Osteoblast (primary cell): ENCODE measurements at regions not wholly inside any gene's neighbourhood (a gene's known extent, or its start where the extent isn't known, plus 50 kb on each side); places are given as distances from the start of the nearest gene placed in this dataset.
A peak's percentile ranks its signal among the peaks of the same experiment; 100 is the strongest.

Experiments used
- DNase-seq: peaks from one replicate; pipeline ENCODE4 v3.0.0; 2011; ENCODE audit warnings: low spot score, mixed read lengths; ENCODE audit not compliant: insufficient read length; ENCODE audit errors: missing footprints
- H2AFZ ChIP-seq: 2 replicates; pipeline ENCODE4 v1.6.0; 2011; ENCODE audit warnings: mild to moderate bottlenecking, low read length
- H3K27ac ChIP-seq: 2 replicates; pipeline ENCODE4 v1.5.1; 2011; ENCODE audit warnings: mild to moderate bottlenecking, low read depth, low read length, moderate library complexity
- H3K27me3 ChIP-seq: 2 replicates; pipeline ENCODE4 v1.6.0; 2012; ENCODE audit warnings: mild to moderate bottlenecking, control low read depth, inconsistent platforms, low read length, moderate library complexity; ENCODE audit not compliant: insufficient read depth
- H3K36me3 ChIP-seq: 2 replicates; pipeline ENCODE4 v1.5.1; 2011; ENCODE audit warnings: mild to moderate bottlenecking, low read length, control low read depth, moderate library complexity; ENCODE audit not compliant: insufficient read depth
- H3K4me1 ChIP-seq: 2 replicates; pipeline ENCODE4 v1.5.1; 2011; ENCODE audit warnings: mild to moderate bottlenecking, low read length, control low read depth, moderate library complexity; ENCODE audit not compliant: insufficient read depth
- H3K4me2 ChIP-seq: 2 replicates; pipeline ENCODE4 v1.6.0; 2011; ENCODE audit warnings: mild to moderate bottlenecking, low read length; ENCODE audit not compliant: insufficient read depth
- H3K4me3 ChIP-seq: fragments of 200-600 bp; sonication (generic); 3 replicates; pipeline ENCODE4 v1.5.1; 2012; ENCODE audit warnings: mild to moderate bottlenecking, low read length, inconsistent platforms; ENCODE audit not compliant: insufficient read depth
- H3K79me2 ChIP-seq: 2 replicates; pipeline ENCODE4 v1.6.0; 2012; ENCODE audit warnings: mild to moderate bottlenecking, low read length, control low read depth, inconsistent platforms; ENCODE audit not compliant: insufficient read depth
- H3K9me3 ChIP-seq: 2 replicates; pipeline ENCODE4 v1.5.1; 2011; ENCODE audit warnings: low read depth, low read length, control low read depth
- H4K20me1 ChIP-seq: 2 replicates; pipeline ENCODE4 v1.6.0; 2012; ENCODE audit warnings: mild to moderate bottlenecking, low read length, control low read depth; ENCODE audit not compliant: insufficient read depth
- CTCF ChIP-seq: IDR thresholded peaks from 2 replicates; pipeline ENCODE4 v1.5.1; 2011; ENCODE audit warnings: mild to moderate bottlenecking, low read depth, low read length, moderate library complexity; ENCODE audit errors: extremely low read depth

DNA sequence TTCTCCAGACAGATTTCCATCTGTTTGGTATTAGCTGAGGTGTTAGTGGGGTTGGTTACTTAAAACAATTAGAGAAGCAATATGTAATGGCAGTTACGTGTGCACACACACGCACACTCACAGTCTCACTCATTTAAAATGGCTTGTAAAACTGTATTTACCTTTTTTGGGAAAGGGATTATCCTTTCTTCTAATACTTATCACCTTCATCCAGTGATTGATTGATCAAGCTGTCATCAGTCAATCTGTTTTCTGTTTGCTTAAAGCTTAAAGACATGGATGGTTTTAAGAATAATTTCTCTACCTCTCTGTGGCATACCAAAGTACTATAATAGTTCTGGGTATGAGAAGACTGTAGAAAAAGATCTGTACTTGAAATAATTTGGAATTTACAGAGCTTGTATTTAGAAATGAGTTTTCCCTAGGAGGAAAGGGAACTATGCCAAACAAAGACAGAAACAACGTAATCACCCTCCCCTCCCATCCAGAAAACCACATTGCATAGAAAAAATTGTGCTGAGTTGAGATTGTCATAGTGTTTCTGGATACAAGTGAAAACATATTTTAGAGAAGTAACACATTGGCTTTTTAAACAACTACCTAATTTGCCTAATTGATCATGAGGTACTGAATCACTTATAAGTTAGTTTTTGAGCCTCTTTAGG is 455.8 kb downstream of the PCNX1 start:
- Histone ChIP-seq H2AFZ (no peak overlapping the region), H3K9me3 (no peaks in the 10 kb centered on the region), H3K79me2 (peaks cover 98% of the 10 kb centered on the region), H3K4me2 (peak overlapping the region; percentile 46), H3K27ac (peak overlapping the region; percentile 94), H3K4me1 (peaks cover 38% of the 10 kb centered on the region), H4K20me1 (peaks cover 6% of the 10 kb centered on the region), H3K36me3 (peaks cover 6% of the 10 kb centered on the region), H3K4me3 (no peak overlapping the region), H3K27me3 (no peaks in the 10 kb centered on the region)
- peak; percentile 32 for DNase-seq
- TF ChIP-seq CTCF = no peak

DNA sequence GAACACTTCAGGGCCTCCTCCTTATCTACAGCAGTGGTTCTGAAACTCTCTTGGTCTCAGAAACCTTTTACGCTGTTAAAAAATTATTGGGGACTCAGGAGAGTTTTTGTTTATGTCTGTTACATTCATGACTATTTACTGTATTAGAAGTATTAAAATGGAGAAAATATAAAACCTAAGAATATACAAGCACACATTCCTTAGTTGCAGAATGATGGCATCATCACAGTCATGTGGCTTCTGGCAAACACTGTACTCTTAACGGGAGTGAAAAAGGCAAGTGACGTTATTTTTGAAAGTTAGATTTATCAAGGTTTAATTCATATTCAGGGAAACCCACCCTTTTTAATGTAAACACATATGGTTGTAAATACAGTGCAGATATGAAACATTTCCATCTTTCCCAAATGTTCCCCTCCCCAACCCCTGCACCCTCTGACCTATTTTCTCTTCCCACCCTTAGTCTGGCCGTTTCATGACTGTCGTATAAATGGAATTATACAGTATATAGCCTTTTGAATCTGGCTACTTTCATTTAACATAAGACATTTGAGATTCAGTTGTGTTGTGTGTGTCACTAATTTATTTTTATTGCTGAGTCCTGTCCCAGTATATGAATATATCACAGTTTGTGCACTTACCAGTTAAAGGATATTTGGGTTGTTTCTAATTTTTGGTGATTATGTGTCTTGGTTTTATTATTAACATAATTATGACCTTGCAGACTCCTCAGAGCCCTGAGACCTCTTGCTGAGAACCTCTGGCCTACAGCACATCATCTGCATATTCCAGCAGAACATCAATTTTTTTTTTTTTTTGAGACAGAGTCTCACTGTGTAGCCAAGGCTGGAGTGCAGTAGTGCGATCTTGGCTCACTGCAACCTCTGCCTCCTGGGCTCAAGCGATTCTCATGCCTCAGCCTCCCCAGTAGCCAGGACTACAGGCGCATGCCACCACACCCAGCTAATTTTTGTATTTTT is 457.0 kb downstream of the PCNX1 start:
- Histone ChIP-seq H3K9me3 (no peaks in the 10 kb centered on the region), H3K4me1 (peaks cover 38% of the 10 kb centered on the region), H2AFZ (no peak overlapping the region), H3K27me3 (no peaks in the 10 kb centered on the region), H4K20me1 (peaks cover 6% of the 10 kb centered on the region), H3K27ac (peak overlapping the region; percentile 94), H3K79me2 (peaks cover 86% of the 10 kb centered on the region), H3K4me3 (no peak overlapping the region), H3K4me2 (peak overlapping the region; percentile 46), H3K36me3 (peaks cover 6% of the 10 kb centered on the region)
- TF ChIP-seq CTCF = no peak
- no peak for DNase-seq

DNA sequence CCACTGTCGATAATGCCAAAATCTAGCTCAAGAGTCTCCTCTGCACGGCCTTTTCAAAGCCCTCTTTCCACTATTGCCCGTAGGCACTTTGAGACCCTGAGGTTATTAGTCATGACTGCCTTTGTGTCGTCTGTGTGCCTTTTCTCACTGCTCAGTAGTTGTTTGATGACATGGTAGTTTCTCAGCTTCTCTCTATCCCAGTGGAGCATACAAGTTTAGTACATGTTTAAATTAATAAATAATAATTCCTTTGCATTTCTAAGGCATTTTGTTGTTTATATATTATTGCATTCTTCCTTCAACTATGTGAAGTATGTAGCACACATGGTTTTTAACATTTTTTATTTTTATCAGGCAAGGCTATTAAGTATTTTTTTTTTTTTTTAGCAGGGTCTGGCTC is 458.1 kb downstream of the PCNX1 start:
- Histone ChIP-seq H3K79me2 (peaks cover 77% of the 10 kb centered on the region), H3K4me3 (no peak overlapping the region)

More for the DNA sequence above, 458.1 kb downstream of the PCNX1 start:
- no peak for DNase-seq
- Histone ChIP-seq H3K4me1 (peaks cover 38% of the 10 kb centered on the region), H3K27me3 (no peaks in the 10 kb centered on the region), H2AFZ (no peak overlapping the region), H3K9me3 (no peaks in the 10 kb centered on the region), H3K27ac (peak overlapping the region; percentile 94), H4K20me1 (peaks cover 4% of the 10 kb centered on the region), H3K36me3 (peaks cover 6% of the 10 kb centered on the region), H3K4me2 (no peak overlapping the region)
- no peak for TF ChIP-seq CTCF
